NCI-H526 treated with DMSO at 0.1 percent for 48 hours (cell line): ENCODE measurements at regions not wholly inside any gene's neighbourhood (a gene's known extent, or its start where the extent isn't known, plus 50 kb on each side); places are given as distances from the start of the nearest gene placed in this dataset.

Experiments used
- DNase-seq: peaks from one replicate; lab custom pipeline; 2025; lab: John Stamatoyannopoulos, UW

- no peak for DNase-seq
Measured at GRCh38 chr6:144957236-144957937, 672.3 kb downstream of the UTRN start.

- DNase-seq, result no peak
Measured at GRCh38 chr6:144969154-144969553, 684.0 kb downstream of the UTRN start.

DNA sequence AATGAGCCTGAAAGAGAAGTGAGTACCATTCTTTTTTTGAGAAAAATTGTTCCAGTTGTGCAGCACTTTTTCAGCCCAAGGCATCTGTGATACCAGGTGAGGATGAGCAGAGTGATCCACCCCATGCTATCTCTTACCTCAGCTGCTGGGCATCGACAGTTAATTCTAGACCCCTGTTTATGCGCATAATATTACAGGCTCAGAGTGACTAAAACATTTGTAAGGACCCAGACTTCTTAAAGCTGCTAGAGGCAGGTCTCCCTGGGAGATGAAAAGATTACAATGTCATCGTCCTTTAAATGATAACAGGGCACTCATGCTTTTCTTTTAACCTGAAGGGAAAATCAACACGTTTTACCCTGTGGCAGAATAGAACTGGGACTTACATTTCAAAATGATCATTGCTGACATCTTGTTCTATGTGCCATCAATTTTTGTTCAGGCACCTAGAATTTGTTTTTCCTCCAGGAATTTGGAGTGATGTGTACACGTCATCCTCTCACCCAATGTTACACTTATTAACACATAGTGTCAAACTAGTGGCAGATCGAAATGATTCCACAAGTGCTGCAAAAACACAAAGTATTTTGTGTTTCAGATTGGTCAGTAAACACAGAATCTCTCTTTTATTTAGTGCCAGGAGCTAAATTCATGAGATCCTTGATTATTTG, 684.6 kb downstream of the UTRN start:
- no peak for DNase-seq

DNA sequence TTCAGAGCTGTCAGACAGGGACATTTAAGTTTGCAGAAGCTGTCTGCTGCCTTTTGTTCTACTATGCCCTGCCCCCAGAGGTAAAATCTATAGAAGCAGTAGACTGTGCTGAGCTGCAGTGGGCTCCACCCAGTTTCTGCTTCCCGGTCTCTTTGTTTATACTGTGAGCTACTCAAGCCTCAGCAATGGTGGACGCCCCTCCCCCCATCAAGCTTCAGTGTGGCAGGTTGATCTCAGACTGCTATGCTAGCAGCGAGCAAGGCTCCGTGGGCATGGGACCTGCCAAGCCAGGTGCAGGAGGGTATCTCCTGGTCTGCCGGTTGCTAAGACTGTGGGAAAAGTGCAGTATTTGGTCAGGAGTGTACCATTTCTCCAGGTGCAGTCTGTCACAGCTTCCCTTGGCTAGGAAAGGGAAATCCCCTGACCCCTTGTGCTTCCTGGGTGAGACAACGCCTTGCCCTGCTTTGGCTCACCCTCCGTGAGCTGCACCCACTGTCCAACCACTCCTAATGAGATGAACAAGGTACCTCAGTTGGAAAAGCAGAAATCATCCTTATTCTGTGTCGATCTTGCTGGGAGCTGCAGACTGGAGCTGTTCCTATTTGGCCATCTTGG, 692.2 kb downstream of the UTRN start:
- DNase-seq, result peak; percentile 35

DNA sequence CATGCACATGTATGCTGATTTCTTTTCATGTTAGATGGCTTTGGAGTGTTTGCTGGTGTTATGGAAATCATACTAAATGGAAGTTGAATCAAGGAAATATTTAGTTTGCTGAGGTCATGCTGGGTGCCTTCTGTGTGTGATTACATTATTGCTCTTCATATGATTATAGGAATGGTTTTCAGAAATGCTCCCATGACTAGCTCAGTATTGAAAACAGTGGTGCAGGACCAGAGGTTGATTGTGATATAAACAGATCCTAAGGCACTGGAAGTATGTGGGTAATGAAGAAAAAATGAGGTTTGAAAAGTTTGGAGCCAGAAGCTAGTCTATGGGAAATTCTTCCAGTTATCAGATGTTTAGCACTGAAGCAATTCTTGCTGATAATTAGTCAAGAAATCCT, 693.1 kb downstream of the UTRN start:
- no peak for DNase-seq

- no peak for DNase-seq
Measured at GRCh38 chr6:144986271-144986670, 701.1 kb downstream of the UTRN start.

DNA sequence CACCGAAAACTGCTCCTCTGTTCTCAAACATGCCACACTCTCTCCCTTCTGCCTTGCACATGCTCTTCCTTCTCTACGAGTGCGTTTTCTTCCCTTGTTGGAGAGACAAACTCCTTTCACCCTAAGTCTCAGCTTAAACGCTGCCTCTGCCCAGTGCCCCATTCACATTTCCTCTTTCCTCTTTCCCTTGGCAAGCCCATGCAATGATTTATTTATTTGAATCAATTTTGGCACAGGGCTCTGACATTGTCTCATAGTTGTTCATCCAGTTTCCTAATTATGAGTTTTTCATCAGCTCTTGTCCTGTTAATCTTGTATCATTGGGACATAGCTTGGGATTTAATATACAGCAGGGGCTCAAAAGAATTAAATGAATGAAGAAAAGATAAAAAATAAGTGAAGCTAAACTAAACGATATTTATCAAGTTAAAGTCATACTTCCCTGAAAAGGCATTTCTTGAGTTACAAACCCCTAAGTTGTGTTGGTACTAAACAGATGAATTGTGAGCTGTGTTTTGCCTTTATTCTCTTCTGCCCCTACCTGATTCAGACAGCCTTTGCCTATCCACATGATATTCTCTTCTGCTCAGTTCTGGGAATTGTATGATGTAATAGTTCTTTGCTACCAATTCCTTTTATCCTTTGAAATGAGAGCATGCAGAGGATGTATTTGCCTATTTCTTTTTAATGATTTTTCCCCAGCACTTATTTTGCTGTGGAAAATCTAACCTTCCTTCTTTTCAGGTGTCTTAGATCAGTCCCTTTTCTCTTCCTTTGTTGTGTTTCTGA, 704.4 kb downstream of the UTRN start:
- no peak for DNase-seq

DNA sequence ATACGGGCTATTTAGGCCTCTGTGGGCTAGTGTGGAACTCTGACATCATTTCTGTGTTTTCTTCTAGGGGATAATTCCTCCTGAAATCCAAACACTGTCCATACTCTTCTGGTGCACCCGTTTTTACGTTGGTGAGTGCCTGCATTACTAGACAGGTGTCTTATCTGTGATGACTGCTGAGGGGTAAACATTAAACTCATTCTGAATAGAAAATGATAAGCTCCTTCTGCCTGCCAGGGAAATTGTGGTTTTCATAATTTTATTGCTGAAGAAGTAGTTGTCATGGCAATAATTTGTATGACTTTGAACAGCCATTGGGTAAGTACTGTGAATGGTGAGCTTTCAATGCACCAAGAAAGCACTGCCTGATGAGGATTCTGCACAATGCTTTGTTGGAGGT, 705.6 kb downstream of the UTRN start:
- DNase-seq, result peak; percentile 43

DNA sequence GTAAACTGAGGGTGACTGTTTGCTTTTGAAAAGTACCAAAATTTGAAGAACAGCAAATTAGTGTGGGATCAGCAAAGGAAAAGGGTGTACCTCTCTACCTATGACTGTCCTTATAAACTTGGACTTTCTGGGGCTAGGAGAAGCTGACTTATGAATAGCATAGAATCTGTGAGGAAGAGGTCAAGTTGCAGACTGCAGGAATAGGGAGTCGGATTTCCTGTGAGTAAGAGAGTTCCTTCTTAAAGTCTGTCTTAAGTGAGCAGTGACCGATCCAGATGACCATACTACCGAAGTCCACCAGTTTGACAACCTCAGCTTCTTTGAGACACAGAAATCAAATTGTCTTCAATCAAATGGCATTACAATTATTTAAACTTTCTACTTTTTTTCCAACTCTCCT, 708.7 kb downstream of the UTRN start:
- DNase-seq, result no peak

- no peak for DNase-seq
Measured at GRCh38 chr6:144997996-144998395, 712.9 kb downstream of the UTRN start.

- DNase-seq, result no peak
Measured at GRCh38 chr6:144999127-144999526, 714.0 kb downstream of the UTRN start.

- no peak for DNase-seq
Measured at GRCh38 chr6:145003145-145003544, 718.0 kb downstream of the UTRN start.

- DNase-seq, result no peak
Measured at GRCh38 chr6:145006914-145007313, 721.8 kb downstream of the UTRN start.

DNA sequence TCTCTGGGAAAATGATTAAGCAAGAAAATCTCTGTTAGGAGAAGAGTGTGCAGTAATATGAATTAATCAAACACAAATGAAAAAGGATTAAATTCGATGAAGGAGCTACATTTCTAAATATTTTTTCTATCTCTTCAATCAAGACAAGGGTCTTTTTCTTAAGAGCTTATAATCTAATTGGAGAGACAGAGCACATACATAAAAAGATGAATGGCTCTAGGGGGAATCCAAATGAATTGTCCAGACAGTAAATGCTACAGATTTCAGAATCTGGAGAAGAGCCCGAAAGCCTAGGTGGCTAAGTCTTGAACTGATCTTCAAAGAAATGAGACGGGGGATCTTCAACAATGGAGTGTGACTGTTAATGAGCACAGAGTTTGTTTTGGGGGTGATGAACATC, 723.6 kb downstream of the UTRN start:
- no peak for DNase-seq

- DNase-seq, result no peak
Measured at GRCh38 chr6:145009711-145010110, 724.6 kb downstream of the UTRN start.

GRCh38 chr6:145012039-145012662, 723.2 kb downstream of the EPM2A start:
- no peak for DNase-seq

DNA sequence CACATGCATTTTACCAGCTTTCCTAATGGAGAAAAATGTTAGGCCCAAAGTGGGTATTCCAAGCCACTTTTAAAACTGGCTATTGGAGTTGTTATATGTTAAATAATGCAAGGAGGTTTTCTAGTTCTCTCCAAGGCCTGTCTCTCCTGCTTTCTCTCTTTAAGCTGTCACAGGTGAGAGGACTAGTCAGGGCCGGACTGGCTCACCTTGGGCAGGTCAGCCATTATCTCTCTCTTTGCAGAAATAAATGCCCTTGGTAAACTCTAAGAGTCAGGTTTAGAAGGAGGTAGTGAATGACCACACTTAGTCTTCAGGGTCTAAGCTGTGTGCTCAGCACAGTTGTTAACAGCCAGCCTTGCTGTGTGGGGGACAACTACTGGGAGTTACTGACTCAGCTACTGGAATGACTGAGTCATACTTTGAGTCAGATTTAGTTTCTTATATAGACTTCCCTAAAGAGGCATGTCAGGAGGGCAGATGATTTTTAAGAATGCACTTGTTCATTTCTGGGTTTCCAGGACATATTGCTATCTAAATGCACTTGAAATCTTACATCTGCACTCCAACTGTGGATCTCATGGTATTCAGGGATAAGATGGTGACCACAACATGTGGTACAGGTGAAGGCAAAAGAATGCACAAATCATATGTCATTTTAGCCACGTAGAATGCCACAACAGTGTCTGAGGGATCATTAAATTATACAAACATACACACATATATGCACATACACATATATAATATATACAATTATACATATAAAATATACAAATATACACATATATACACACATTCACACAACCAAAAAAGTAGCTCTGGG, 719.4 kb downstream of the EPM2A start:
- DNase-seq, result no peak

DNA sequence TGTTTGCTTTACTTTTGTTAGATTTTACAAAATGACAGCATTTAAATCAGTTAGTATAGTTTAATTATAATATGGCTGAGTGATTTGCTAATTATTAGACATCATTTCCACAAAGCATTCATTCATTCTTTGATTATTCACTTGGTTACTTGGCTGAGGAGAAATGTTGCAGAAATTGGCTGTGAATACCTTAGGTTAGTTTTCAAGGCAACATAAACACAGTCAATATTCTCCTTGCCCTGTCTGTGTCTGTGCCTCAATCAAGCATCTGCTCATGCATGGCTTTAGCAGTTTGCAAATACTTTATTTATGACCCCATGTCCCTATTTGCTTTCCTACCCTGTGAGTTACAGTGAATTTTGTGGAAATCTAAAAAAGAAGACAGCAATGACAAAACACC, 718.3 kb downstream of the EPM2A start:
- no peak for DNase-seq

DNA sequence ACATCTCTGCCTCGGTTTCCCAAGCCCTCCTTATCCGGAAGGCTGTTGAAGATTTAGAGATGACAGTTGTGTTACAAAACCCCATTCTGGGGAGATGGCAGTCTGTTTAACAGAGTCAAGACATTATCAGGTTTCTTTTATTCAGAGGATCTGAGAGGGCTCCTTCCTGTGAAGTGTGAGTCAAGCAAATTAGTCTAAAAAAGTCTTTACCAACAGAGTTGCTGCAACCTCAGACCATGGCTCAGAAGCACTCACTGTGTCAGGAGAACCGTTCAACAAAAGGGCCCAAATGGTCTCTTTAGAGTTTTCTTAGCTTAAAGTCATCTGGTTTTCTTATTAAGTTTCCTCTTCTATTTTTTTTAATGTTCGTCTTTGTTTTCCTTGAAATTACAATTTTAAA, 717.8 kb downstream of the EPM2A start:
- DNase-seq, result no peak

- DNase-seq, result no peak
Measured at GRCh38 chr6:145018027-145018426, 717.3 kb downstream of the EPM2A start.

DNA sequence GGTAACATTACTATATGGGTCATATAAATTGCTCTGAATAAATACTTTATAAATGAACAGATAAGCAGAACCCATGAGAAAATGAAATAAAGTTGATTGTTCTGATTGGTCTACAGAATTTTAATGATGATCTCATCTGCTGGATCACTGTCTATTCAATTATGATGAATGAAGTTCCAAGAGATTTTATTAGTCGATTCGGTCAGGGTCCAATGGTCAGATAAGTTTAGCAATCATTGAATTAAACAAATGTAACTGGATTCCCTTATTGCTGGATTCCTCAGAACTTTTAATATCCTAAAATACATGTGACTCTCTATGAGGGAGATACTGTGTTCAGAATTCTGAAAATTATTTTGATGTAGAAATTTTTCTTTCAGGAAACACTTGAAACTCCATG, 715.2 kb downstream of the EPM2A start:
- DNase-seq, result no peak
